HCT116 (cell line): ENCODE measurements at regions not wholly inside any gene's neighbourhood (a gene's known extent, or its start where the extent isn't known, plus 50 kb on each side); places are given as distances from the start of the nearest gene placed in this dataset.

Source experiments
- CEBPB ChIP-seq: IDR thresholded peaks from 2 replicates; pipeline ENCODE4 v1.6.1; 2012; ENCODE audit warnings: low read depth
- EGR1 ChIP-seq: IDR thresholded peaks from 2 replicates; pipeline ENCODE4 v1.6.1; 2012; ENCODE audit warnings: low read depth
- EZH2 ChIP-seq: fragments of 200-600 bp; sonication (generic); IDR thresholded peaks from 2 replicates; pipeline ENCODE4 v1.6.1; 2017; ENCODE audit warnings: antibody characterized with exemption, mixed run types
- EZH2phosphoT487 ChIP-seq: fragments of 200-600 bp; IDR thresholded peaks from 2 replicates; pipeline ENCODE4 v1.6.1; 2018; ENCODE audit warnings: antibody characterized with exemption, borderline replicate concordance
- POLR2AphosphoS5 ChIP-seq: IDR thresholded peaks from 2 replicates; pipeline ENCODE4 v1.6.1; 2011; ENCODE audit warnings: mild to moderate bottlenecking, low read depth, low read length, moderate library complexity
- RAD21 ChIP-seq: IDR thresholded peaks from 2 replicates; pipeline ENCODE4 v1.6.1; 2012; ENCODE audit warnings: low read depth, mild to moderate bottlenecking
- SP1 ChIP-seq: IDR thresholded peaks from 2 replicates; pipeline ENCODE4 v1.6.1; 2012; ENCODE audit warnings: low read depth
- ZNF274 ChIP-seq: fragments of 200-500 bp; sonication (Bioruptor generic); IDR thresholded peaks from 2 replicates; pipeline ENCODE4 v1.6.1; 2014; ENCODE audit warnings: mild to moderate bottlenecking, low read depth, low read length, inconsistent platforms
- TF ChIP-seq, protein P1 (sequence below), 3 experiments: fragments of 200-600 bp in 1 of 3; sonication (generic) in 1 of 3; IDR thresholded peaks in 2 of 3; conservative IDR thresholded peaks in 1 of 3; 2 replicates each; pipeline ENCODE4 v1.5.1; 2012 to 2017; ENCODE audit warnings: low read depth in 2 of 3, low read length in 2 of 3, antibody characterized with exemption in 1 of 3, borderline replicate concordance in 1 of 3, control low read depth in 1 of 3, mild to moderate bottlenecking in 1 of 3, mixed read lengths in 1 of 3, mixed run types in 1 of 3, moderate library complexity in 1 of 3; ENCODE audit not compliant: insufficient read depth in 1 of 3
- TF ChIP-seq, protein P2 (sequence below): IDR thresholded peaks from 2 replicates; pipeline ENCODE4 v1.6.1; 2012; ENCODE audit warnings: low read depth
- TF ChIP-seq, protein P3 (sequence below): IDR thresholded peaks from 2 replicates; pipeline ENCODE4 v1.6.1; 2012

DNA sequence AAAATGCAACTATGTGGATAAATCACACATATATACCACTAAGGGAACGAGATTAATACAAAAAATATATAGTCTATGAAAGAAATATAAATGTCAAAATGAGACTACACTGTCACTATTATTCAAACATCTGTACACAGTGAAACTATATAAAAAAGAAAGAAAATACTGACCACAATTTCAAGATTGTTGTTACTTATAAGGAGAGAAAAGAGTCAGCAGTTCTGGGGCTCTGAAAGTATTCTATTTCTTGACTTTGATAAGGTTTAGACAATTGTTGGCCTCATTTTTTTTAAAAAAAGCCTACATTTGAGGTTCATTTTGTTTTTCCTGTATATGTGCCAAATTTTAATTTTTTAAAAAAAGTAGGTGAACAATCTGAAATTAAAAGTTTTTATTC, 319.3 kb upstream of the CHRM3 start:
- TF ChIP-seq RAD21 (no peak), EGR1 (no peak), EZH2 (no peak), ZNF274 (no peak), POLR2AphosphoS5 (no peak), CEBPB (no peak), SP1 (no peak), EZH2phosphoT487 (no peak)
- TF ChIP-seq, protein P1, sequence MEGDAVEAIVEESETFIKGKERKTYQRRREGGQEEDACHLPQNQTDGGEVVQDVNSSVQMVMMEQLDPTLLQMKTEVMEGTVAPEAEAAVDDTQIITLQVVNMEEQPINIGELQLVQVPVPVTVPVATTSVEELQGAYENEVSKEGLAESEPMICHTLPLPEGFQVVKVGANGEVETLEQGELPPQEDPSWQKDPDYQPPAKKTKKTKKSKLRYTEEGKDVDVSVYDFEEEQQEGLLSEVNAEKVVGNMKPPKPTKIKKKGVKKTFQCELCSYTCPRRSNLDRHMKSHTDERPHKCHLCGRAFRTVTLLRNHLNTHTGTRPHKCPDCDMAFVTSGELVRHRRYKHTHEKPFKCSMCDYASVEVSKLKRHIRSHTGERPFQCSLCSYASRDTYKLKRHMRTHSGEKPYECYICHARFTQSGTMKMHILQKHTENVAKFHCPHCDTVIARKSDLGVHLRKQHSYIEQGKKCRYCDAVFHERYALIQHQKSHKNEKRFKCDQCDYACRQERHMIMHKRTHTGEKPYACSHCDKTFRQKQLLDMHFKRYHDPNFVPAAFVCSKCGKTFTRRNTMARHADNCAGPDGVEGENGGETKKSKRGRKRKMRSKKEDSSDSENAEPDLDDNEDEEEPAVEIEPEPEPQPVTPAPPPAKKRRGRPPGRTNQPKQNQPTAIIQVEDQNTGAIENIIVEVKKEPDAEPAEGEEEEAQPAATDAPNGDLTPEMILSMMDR (IDR thresholded peaks at IDR 0.05 in 2 of 3, conservative IDR thresholded peaks at IDR 0.05 in 1 of 3; ENCODE audit: borderline replicate concordance in 1 of 3, insufficient read depth in 1 of 3, low read depth in 2 of 3, low read length in 2 of 3) = no peak
- TF ChIP-seq, protein P2, sequence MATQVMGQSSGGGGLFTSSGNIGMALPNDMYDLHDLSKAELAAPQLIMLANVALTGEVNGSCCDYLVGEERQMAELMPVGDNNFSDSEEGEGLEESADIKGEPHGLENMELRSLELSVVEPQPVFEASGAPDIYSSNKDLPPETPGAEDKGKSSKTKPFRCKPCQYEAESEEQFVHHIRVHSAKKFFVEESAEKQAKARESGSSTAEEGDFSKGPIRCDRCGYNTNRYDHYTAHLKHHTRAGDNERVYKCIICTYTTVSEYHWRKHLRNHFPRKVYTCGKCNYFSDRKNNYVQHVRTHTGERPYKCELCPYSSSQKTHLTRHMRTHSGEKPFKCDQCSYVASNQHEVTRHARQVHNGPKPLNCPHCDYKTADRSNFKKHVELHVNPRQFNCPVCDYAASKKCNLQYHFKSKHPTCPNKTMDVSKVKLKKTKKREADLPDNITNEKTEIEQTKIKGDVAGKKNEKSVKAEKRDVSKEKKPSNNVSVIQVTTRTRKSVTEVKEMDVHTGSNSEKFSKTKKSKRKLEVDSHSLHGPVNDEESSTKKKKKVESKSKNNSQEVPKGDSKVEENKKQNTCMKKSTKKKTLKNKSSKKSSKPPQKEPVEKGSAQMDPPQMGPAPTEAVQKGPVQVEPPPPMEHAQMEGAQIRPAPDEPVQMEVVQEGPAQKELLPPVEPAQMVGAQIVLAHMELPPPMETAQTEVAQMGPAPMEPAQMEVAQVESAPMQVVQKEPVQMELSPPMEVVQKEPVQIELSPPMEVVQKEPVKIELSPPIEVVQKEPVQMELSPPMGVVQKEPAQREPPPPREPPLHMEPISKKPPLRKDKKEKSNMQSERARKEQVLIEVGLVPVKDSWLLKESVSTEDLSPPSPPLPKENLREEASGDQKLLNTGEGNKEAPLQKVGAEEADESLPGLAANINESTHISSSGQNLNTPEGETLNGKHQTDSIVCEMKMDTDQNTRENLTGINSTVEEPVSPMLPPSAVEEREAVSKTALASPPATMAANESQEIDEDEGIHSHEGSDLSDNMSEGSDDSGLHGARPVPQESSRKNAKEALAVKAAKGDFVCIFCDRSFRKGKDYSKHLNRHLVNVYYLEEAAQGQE = no peak
- TF ChIP-seq, protein P3, sequence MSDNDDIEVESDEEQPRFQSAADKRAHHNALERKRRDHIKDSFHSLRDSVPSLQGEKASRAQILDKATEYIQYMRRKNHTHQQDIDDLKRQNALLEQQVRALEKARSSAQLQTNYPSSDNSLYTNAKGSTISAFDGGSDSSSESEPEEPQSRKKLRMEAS = no peak
